HG03097 (cell line): ENCODE measurements at regions not wholly inside any gene's neighbourhood (a gene's known extent, or its start where the extent isn't known, plus 50 kb on each side); places are given as distances from the start of the nearest gene placed in this dataset.

ENCODE experiments used
- ATAC-seq: cut with Tn5 transposase; IDR thresholded peaks from one replicate; pipeline ENCODE4 v1.9.1; 2021; ENCODE audit not compliant: unreplicated experiment, low FRiP score

GRCh38 chr7:136053689-136054485, 76.7 kb upstream of the MTPN start:
- no peak for ATAC-seq

- ATAC-seq, result no peak
These were observed 74.2 kb upstream of the MTPN start for GRCh38 chr7:136051203-136051928.

GRCh38 chr7:136050462-136050847, 73.3 kb upstream of the MTPN start:
- ATAC-seq, result no peak

- no peak for ATAC-seq
These were observed 72.8 kb upstream of the MTPN start for GRCh38 chr7:136049818-136050461.

- ATAC-seq, result no peak
These were observed 72.0 kb upstream of the MTPN start for GRCh38 chr7:136049117-136049516.

GRCh38 chr7:136046548-136046947, 69.4 kb upstream of the MTPN start:
- no peak for ATAC-seq

GRCh38 chr7:136045992-136046391, 68.8 kb upstream of the MTPN start:
- ATAC-seq, result no peak

GRCh38 chr7:136045181-136045580, 68.0 kb upstream of the MTPN start:
- ATAC-seq, result no peak

GRCh38 chr7:136039577-136040345, 62.6 kb upstream of the MTPN start:
- no peak for ATAC-seq

- no peak for ATAC-seq
These were observed 59.2 kb upstream of the MTPN start for GRCh38 chr7:136036336-136036735.

GRCh38 chr7:136034132-136034531, 57.0 kb upstream of the MTPN start:
- ATAC-seq, result no peak

GRCh38 chr7:136033413-136034031, 56.4 kb upstream of the MTPN start:
- no peak for ATAC-seq

- ATAC-seq, result peak; percentile 96
These were observed 53.7 kb upstream of the MTPN start for GRCh38 chr7:136030867-136031318.

GRCh38 chr7:136030330-136030729, 53.2 kb upstream of the MTPN start:
- no peak for ATAC-seq

- ATAC-seq, result no peak
These were observed 50.0 kb upstream of the MTPN start for GRCh38 chr7:136027160-136027559.
